ENCODE measurements at regions not wholly inside any gene's neighbourhood (a gene's known extent, or its start where the extent isn't known, plus 50 kb on each side); places are given as distances from the start of the nearest gene placed in this dataset.

DNA sequence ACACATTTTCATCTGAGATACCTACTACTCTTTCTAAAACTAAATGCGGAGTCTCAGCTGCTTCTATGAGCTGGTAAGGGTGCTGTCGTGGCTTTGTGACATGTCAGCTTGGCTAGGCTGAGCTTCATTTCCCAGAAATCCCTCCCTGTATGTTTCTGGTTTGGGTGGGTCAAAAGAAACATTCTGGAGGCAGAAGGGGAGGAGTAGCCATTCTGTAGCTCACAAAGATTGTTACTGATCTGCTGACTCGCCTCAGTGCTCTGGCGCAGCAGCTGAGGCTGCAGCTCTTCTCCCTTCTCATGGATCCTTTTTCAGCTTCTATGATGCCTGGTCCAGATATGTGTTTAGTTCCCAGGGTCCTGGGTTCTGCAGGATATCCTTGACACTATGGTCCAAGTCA, 114.7 kb downstream of the RAP2A start:
- TF ChIP-seq EZH2 (IDR thresholded peaks at IDR 0.05; ENCODE audit: borderline replicate concordance): no peak
- TF ChIP-seq CTCF (IDR thresholded peaks at IDR 0.05; ENCODE audit: poor library complexity): no peak
- TF ChIP-seq EZH2phosphoT487 (IDR thresholded peaks at IDR 0.05; ENCODE audit: low read depth, severe bottlenecking, unreplicated experiment): no peak

All from hepatocyte (in vitro differentiated cells).